IMR-90 (cell line): ENCODE measurements at regions not wholly inside any gene's neighbourhood (a gene's known extent, or its start where the extent isn't known, plus 50 kb on each side); places are given as distances from the start of the nearest gene placed in this dataset.

ENCODE experiments used
- CEBPB ChIP-seq: IDR thresholded peaks from 2 replicates; pipeline ENCODE4 v1.6.1; 2012; ENCODE audit warnings: low read depth, low read length, improper control_type of control experiment
- CTCF ChIP-seq: conservative IDR thresholded peaks from 2 replicates; pipeline ENCODE4 v1.5.1; 2012; ENCODE audit warnings: mild to moderate bottlenecking, low read depth, low read length, improper control_type of control experiment
- FOS ChIP-seq: fragments of 150-350 bp; IDR thresholded peaks from 2 replicates; pipeline ENCODE4 v1.6.1; 2016; ENCODE audit warnings: low read depth, low read length
- POLR2A ChIP-seq: IDR thresholded peaks from 2 replicates; pipeline ENCODE4 v1.6.1; 2012; ENCODE audit warnings: mild to moderate bottlenecking, low read depth, low read length
- RFX5 ChIP-seq: IDR thresholded peaks from 2 replicates; pipeline ENCODE4 v1.8.0; 2012; ENCODE audit warnings: low read depth, mild to moderate bottlenecking, low read length, moderate library complexity
- USF2 ChIP-seq: fragments of 150-350 bp; IDR thresholded peaks from 2 replicates; pipeline ENCODE4 v1.6.1; 2017; ENCODE audit warnings: mild to moderate bottlenecking, antibody characterized with exemption, low read length, low read depth

- no peak for TF ChIP-seq CTCF
- TF ChIP-seq CEBPB = no peak
- TF ChIP-seq USF2 = no peak
- no peak for TF ChIP-seq FOS
- no peak for TF ChIP-seq POLR2A
- TF ChIP-seq RFX5 = no peak
Measured at GRCh38 chr4:57710053-57710452, 599.9 kb upstream of the IGFBP7 start.
